IPS DF 6.9 (cell line): ENCODE measurements at regions not wholly inside any gene's neighbourhood (a gene's known extent, or its start where the extent isn't known, plus 50 kb on each side); places are given as distances from the start of the nearest gene placed in this dataset.

ENCODE experiments used
- DNase-seq: peaks from one replicate; pipeline ENCODE4 v3.0.0-alpha.2; 2013; ENCODE audit warnings: low read depth, low spot score
- H3K27ac ChIP-seq: one replicate; pipeline ENCODE4 v1.5.1; 2013; ENCODE audit warnings: low read length, control low read depth
- H3K27me3 ChIP-seq: 2 replicates; pipeline ENCODE4 v1.6.1; 2013; ENCODE audit warnings: mild to moderate bottlenecking, low read length; ENCODE audit not compliant: control insufficient read depth, insufficient read depth
- H3K36me3 ChIP-seq: 2 replicates; pipeline ENCODE4 v1.6.1; 2013; ENCODE audit warnings: low read length; ENCODE audit not compliant: control insufficient read depth, insufficient read depth
- H3K4me1 ChIP-seq: 2 replicates; pipeline ENCODE4 v1.6.1; 2013; ENCODE audit warnings: low read length; ENCODE audit not compliant: control insufficient read depth, insufficient read depth
- H3K4me3 ChIP-seq: 2 replicates; pipeline ENCODE4 v1.5.1; 2013; ENCODE audit warnings: mild to moderate bottlenecking, low read length
- H3K9me3 ChIP-seq: 2 replicates; pipeline ENCODE4 v1.6.1; 2013; ENCODE audit warnings: low read length, inconsistent platforms; ENCODE audit not compliant: control insufficient read depth, insufficient read depth
- WGBS: extraction: QIAGEN DNeasy Blood & Tissue Kit; methylation state at CpG from one replicate; pipeline ENCODE4 v1.1.7; 2013; ENCODE audit warnings: mixed read lengths, missing lambda C conversion rate; ENCODE audit not compliant: insufficient read length, insufficient coverage; 5-methylcytosine and 5-hydroxymethylcytosine counted together

- no peak overlapping the region for H3K27ac ChIP-seq
- DNase-seq: no peak
- no CpG with 5 or more reads among the region's 14 CpGs for WGBS
Measured at GRCh38 chrX:39519566-39520301, 578.0 kb downstream of the BCOR start.

GRCh38 chrX:39525758-39526157, 572.0 kb downstream of the BCOR start:
- no peaks in the 10 kb centered on the region for H3K4me1 ChIP-seq
- H3K9me3 ChIP-seq: no peaks in the 10 kb centered on the region
- no peak for DNase-seq
- H3K4me3 ChIP-seq: no peak overlapping the region
- no CpG with 5 or more reads among the region's 3 CpGs for WGBS
- no peaks in the 10 kb centered on the region for H3K36me3 ChIP-seq
- no peak overlapping the region for H3K27ac ChIP-seq
- H3K27me3 ChIP-seq: no peaks in the 10 kb centered on the region

More at GRCh38 chrX:39519566-39520301, 578.0 kb downstream of the BCOR start:
- Histone ChIP-seq H3K4me3 (no peak overlapping the region), H3K27me3 (no peaks in the 10 kb centered on the region), H3K36me3 (no peaks in the 10 kb centered on the region), H3K4me1 (no peaks in the 10 kb centered on the region), H3K9me3 (no peaks in the 10 kb centered on the region)

GRCh38 chrX:39527025-39527424, 570.7 kb downstream of the BCOR start:
- Histone ChIP-seq H3K4me3 (no peak overlapping the region), H3K9me3 (no peaks in the 10 kb centered on the region), H3K27ac (no peak overlapping the region), H3K36me3 (no peaks in the 10 kb centered on the region), H3K4me1 (no peaks in the 10 kb centered on the region), H3K27me3 (no peaks in the 10 kb centered on the region)
- DNase-seq: no peak
- no CpG with 5 or more reads among the region's 3 CpGs for WGBS

- no peak for DNase-seq
- no peak overlapping the region for H3K4me3 ChIP-seq
- H3K27ac ChIP-seq: no peak overlapping the region
- H3K36me3 ChIP-seq: no peaks in the 10 kb centered on the region
- no CpG with 5 or more reads among the region's 9 CpGs for WGBS
- H3K4me1 ChIP-seq: no peaks in the 10 kb centered on the region
- H3K27me3 ChIP-seq: no peaks in the 10 kb centered on the region
- H3K9me3 ChIP-seq: no peaks in the 10 kb centered on the region
Measured at GRCh38 chrX:39528161-39528916, 569.4 kb downstream of the BCOR start.

- Histone ChIP-seq H3K4me3 (no peak overlapping the region), H3K27me3 (no peaks in the 10 kb centered on the region), H3K36me3 (no peaks in the 10 kb centered on the region), H3K9me3 (no peaks in the 10 kb centered on the region), H3K27ac (no peak overlapping the region), H3K4me1 (no peaks in the 10 kb centered on the region)
- DNase-seq: no peak
- WGBS: no CpG with 5 or more reads among the region's 4 CpGs
Measured at GRCh38 chrX:39532761-39533160, 565.0 kb downstream of the BCOR start.

- Histone ChIP-seq H3K27ac (no peak overlapping the region), H3K36me3 (no peaks in the 10 kb centered on the region), H3K27me3 (no peaks in the 10 kb centered on the region), H3K9me3 (no peaks in the 10 kb centered on the region), H3K4me3 (no peak overlapping the region), H3K4me1 (no peaks in the 10 kb centered on the region)
- WGBS: no CpG with 5 or more reads among the region's 7 CpGs
- DNase-seq: no peak
Measured at GRCh38 chrX:39534949-39535348, 562.8 kb downstream of the BCOR start.

GRCh38 chrX:39536211-39536610, 561.5 kb downstream of the BCOR start:
- Histone ChIP-seq H3K27me3 (no peaks in the 10 kb centered on the region), H3K4me3 (no peak overlapping the region), H3K36me3 (no peaks in the 10 kb centered on the region), H3K27ac (no peak overlapping the region), H3K4me1 (no peaks in the 10 kb centered on the region), H3K9me3 (no peaks in the 10 kb centered on the region)
- no CpG with 5 or more reads among the region's 12 CpGs for WGBS
- no peak for DNase-seq

- H3K4me1 ChIP-seq: no peaks in the 10 kb centered on the region
- no peak overlapping the region for H3K4me3 ChIP-seq
- H3K9me3 ChIP-seq: no peaks in the 10 kb centered on the region
- no peaks in the 10 kb centered on the region for H3K36me3 ChIP-seq
- no CpG with 5 or more reads among the region's 5 CpGs for WGBS
- no peaks in the 10 kb centered on the region for H3K27me3 ChIP-seq
- DNase-seq: no peak
- no peak overlapping the region for H3K27ac ChIP-seq
Measured at GRCh38 chrX:39541881-39542280, 555.9 kb downstream of the BCOR start.

- DNase-seq: no peak
- Histone ChIP-seq H3K4me1 (no peaks in the 10 kb centered on the region), H3K4me3 (no peak overlapping the region), H3K36me3 (no peaks in the 10 kb centered on the region), H3K9me3 (no peaks in the 10 kb centered on the region), H3K27ac (no peak overlapping the region), H3K27me3 (no peaks in the 10 kb centered on the region)
- WGBS: no CpG with 5 or more reads among the region's 12 CpGs
Measured at GRCh38 chrX:39542316-39542715, 555.4 kb downstream of the BCOR start.

- WGBS: no CpG with 5 or more reads among the region's 11 CpGs
- Histone ChIP-seq H3K36me3 (no peaks in the 10 kb centered on the region), H3K4me1 (no peaks in the 10 kb centered on the region), H3K27me3 (no peaks in the 10 kb centered on the region), H3K9me3 (no peaks in the 10 kb centered on the region), H3K4me3 (no peak overlapping the region), H3K27ac (no peak overlapping the region)
- no peak for DNase-seq
Measured at GRCh38 chrX:39550795-39551361, 546.9 kb downstream of the BCOR start.
